ENCODE measurements at regions not wholly inside any gene's neighbourhood (a gene's known extent, or its start where the extent isn't known, plus 50 kb on each side); places are given as distances from the start of the nearest gene placed in this dataset.

- TF ChIP-seq EZH2phosphoT487 (IDR thresholded peaks at IDR 0.05; ENCODE audit: unreplicated experiment), result no peak
These were observed 84.7 kb upstream of the SLC25A33 start (continued) for GRCh38 chr1:9454494-9455066.

- no peaks in the 10 kb centered on the region for H3K4me1 ChIP-seq (ENCODE audit: insufficient read depth)
- H3K9me2 ChIP-seq (ENCODE audit: insufficient read depth), result no peaks in the 10 kb centered on the region
- no peaks in the 10 kb centered on the region for H3K36me3 ChIP-seq (ENCODE audit: insufficient read depth)
- no peaks in the 10 kb centered on the region for H3K79me2 ChIP-seq (replicated peaks; ENCODE audit: insufficient read depth)
- TF ChIP-seq EZH2 (IDR thresholded peaks at IDR 0.05; ENCODE audit: low read depth, unreplicated experiment) (no peak), CTCF (conservative IDR thresholded peaks at IDR 0.05; ENCODE audit: low read depth in 2 of 2) (peak; percentile 83 to 97), ZNF114 (CRISPR knock-in tag; IDR thresholded peaks at IDR 0.05) (no peak), CREB1 (CRISPR knock-in tag; IDR thresholded peaks at IDR 0.05; ENCODE audit: low read depth) (no peak), ZNF331 (CRISPR knock-in tag; IDR thresholded peaks at IDR 0.05; ENCODE audit: low read depth) (no peak)
- Mint-ChIP-seq H3K27me3 (ENCODE audit: insufficient read depth, low read depth, poor library complexity) (peaks cover 1% of the 10 kb centered on the region), H3K4me3 (no peak overlapping the region), H3K4me1 (no peaks in the 10 kb centered on the region), H3K36me3 (ENCODE audit: low read depth) (no peaks in the 10 kb centered on the region), H3K9me3 (no peaks in the 10 kb centered on the region), H3K27ac (no peak overlapping the region)
- peak overlapping the region; percentile 12; the same call in 1 of the 2 replicates for H2AFZ ChIP-seq
- no peaks in the 10 kb centered on the region for H3K27me3 ChIP-seq (ENCODE audit: insufficient read depth)
- 0 out of 2 replicates have a peak, but pooled peaks cover 4% of the 10 kb centered on the region for H3F3A ChIP-seq (replicated peaks; ENCODE audit: low read depth)
- no peak overlapping the region for H3K4me3 ChIP-seq
- no peaks in the 10 kb centered on the region for H4K20me1 ChIP-seq (replicated peaks; ENCODE audit: insufficient read depth)
- DNase-seq (ENCODE audit: low spot score) (peak; percentile 96), ATAC-seq (peak; percentile 99)
- H3K4me2 ChIP-seq, result no peak overlapping the region
- H3K27ac ChIP-seq (ENCODE audit: low read depth), result no peak overlapping the region
These were observed 83.6 kb upstream of the SLC25A33 start for GRCh38 chr1:9455487-9456234.

GRCh38 chr1:9456833-9457232 is 82.4 kb upstream of the SLC25A33 start:
- H3K4me2 ChIP-seq, result no peak overlapping the region
- H3K27ac ChIP-seq (ENCODE audit: low read depth), result no peak overlapping the region
- H3K27me3 ChIP-seq (ENCODE audit: insufficient read depth), result no peaks in the 10 kb centered on the region
- no peak overlapping the region for H3K4me3 ChIP-seq
- H3F3A ChIP-seq (replicated peaks; ENCODE audit: low read depth), result 0 out of 2 replicates have a peak, but pooled peaks cover 4% of the 10 kb centered on the region
- H3K4me1 ChIP-seq (ENCODE audit: insufficient read depth), result no peaks in the 10 kb centered on the region
- DNase-seq (ENCODE audit: low spot score), result no peak
- Mint-ChIP-seq H3K9me3 (no peaks in the 10 kb centered on the region), H3K27ac (no peak overlapping the region), H3K4me3 (no peak overlapping the region), H3K36me3 (ENCODE audit: low read depth) (no peaks in the 10 kb centered on the region), H3K4me1 (no peaks in the 10 kb centered on the region), H3K27me3 (ENCODE audit: insufficient read depth, low read depth, poor library complexity) (no peaks in the 10 kb centered on the region)
- no peak overlapping the region for H2AFZ ChIP-seq
- H4K20me1 ChIP-seq (replicated peaks; ENCODE audit: insufficient read depth), result no peaks in the 10 kb centered on the region
- H3K79me2 ChIP-seq (replicated peaks; ENCODE audit: insufficient read depth), result no peaks in the 10 kb centered on the region
- no peaks in the 10 kb centered on the region for H3K36me3 ChIP-seq (ENCODE audit: insufficient read depth)
- H3K9me2 ChIP-seq (ENCODE audit: insufficient read depth), result no peaks in the 10 kb centered on the region
- ATAC-seq, result no peak
- TF ChIP-seq ZNF114 (CRISPR knock-in tag; IDR thresholded peaks at IDR 0.05), result no peak
- no peak for TF ChIP-seq ETS1 (IDR thresholded peaks at IDR 0.05)
- no peak for TF ChIP-seq ZNF462 (CRISPR knock-in tag; IDR thresholded peaks at IDR 0.05)
- no peak for TF ChIP-seq CREB1 (CRISPR knock-in tag; IDR thresholded peaks at IDR 0.05; ENCODE audit: low read depth)

All from GM23338 (cell line).